ENCODE measurements at regions not wholly inside any gene's neighbourhood (a gene's known extent, or its start where the extent isn't known, plus 50 kb on each side); places are given as distances from the start of the nearest gene placed in this dataset.

- TF ChIP-seq CTCF (IDR thresholded peaks at IDR 0.05): no peak
- Mint-ChIP-seq H3K4me1 (ENCODE audit: low read depth) (no peaks in the 10 kb centered on the region), H3K9me3 (no peaks in the 10 kb centered on the region), H3K36me3 (ENCODE audit: low read depth) (no peaks in the 10 kb centered on the region), H3K27me3 (ENCODE audit: insufficient read depth) (peaks cover 2% of the 10 kb centered on the region; the same call in 1 of the 2 replicates), H3K4me3 (no peak overlapping the region), H3K27ac (no peak overlapping the region)
- no peak for DNase-seq
Measured at GRCh38 chr16:64131423-64131822, 990.4 kb downstream of the CDH11 start.

- no peak for DNase-seq
- no peaks in the 10 kb centered on the region for H3K4me1 Mint-ChIP-seq (ENCODE audit: low read depth)
- peaks cover 2% of the 10 kb centered on the region; the same call in 1 of the 2 replicates for H3K27me3 Mint-ChIP-seq (ENCODE audit: insufficient read depth)
- no peaks in the 10 kb centered on the region for H3K36me3 Mint-ChIP-seq (ENCODE audit: low read depth)
- no peak for TF ChIP-seq CTCF (IDR thresholded peaks at IDR 0.05)
- H3K4me3 Mint-ChIP-seq: no peak overlapping the region
- no peaks in the 10 kb centered on the region for H3K9me3 Mint-ChIP-seq
- no peak overlapping the region for H3K27ac Mint-ChIP-seq
Measured at GRCh38 chr16:64130140-64130539, 991.7 kb downstream of the CDH11 start.

GRCh38 chr16:64122177-64122576 is 999.7 kb downstream of the CDH11 start:
- no peak for TF ChIP-seq CTCF (IDR thresholded peaks at IDR 0.05)
- DNase-seq: peak; percentile 35
- H3K4me3 Mint-ChIP-seq: no peak overlapping the region
- no peaks in the 10 kb centered on the region for H3K9me3 Mint-ChIP-seq
- H3K4me1 Mint-ChIP-seq (ENCODE audit: low read depth): peaks cover 23% of the 10 kb centered on the region
- H3K36me3 Mint-ChIP-seq (ENCODE audit: low read depth): no peaks in the 10 kb centered on the region
- H3K27me3 Mint-ChIP-seq (ENCODE audit: insufficient read depth): peaks cover 5% of the 10 kb centered on the region; the same call in 1 of the 2 replicates
- no peak overlapping the region for H3K27ac Mint-ChIP-seq

- TF ChIP-seq CTCF (IDR thresholded peaks at IDR 0.05): no peak
- peaks cover 5% of the 10 kb centered on the region; the same call in 1 of the 2 replicates for H3K27me3 Mint-ChIP-seq (ENCODE audit: insufficient read depth)
- no peaks in the 10 kb centered on the region for H3K9me3 Mint-ChIP-seq
- H3K36me3 Mint-ChIP-seq (ENCODE audit: low read depth): no peaks in the 10 kb centered on the region
- H3K4me3 Mint-ChIP-seq: no peak overlapping the region
- H3K4me1 Mint-ChIP-seq (ENCODE audit: low read depth): peaks cover 23% of the 10 kb centered on the region
- DNase-seq: peak; percentile 63
- H3K27ac Mint-ChIP-seq: no peak overlapping the region; the same call in 1 of the 2 replicates
Measured at GRCh38 chr16:64121473-64121872, 1000.4 kb downstream of the CDH11 start.

- H3K9me3 Mint-ChIP-seq: peaks cover 6% of the 10 kb centered on the region; the same call in 1 of the 2 replicates
- peaks cover 10% of the 10 kb centered on the region for H3K4me1 Mint-ChIP-seq (ENCODE audit: low read depth)
- TF ChIP-seq CTCF (IDR thresholded peaks at IDR 0.05): no peak
- DNase-seq: no peak
- no peaks in the 10 kb centered on the region for H3K36me3 Mint-ChIP-seq (ENCODE audit: low read depth)
- no peaks in the 10 kb centered on the region for H3K27me3 Mint-ChIP-seq (ENCODE audit: insufficient read depth)
- H3K27ac Mint-ChIP-seq: no peak overlapping the region
- no peak overlapping the region for H3K4me3 Mint-ChIP-seq
Measured at GRCh38 chr16:64116151-64116550, 1005.7 kb downstream of the CDH11 start.

- no peak for DNase-seq
- no peak for TF ChIP-seq CTCF (IDR thresholded peaks at IDR 0.05)
Measured at GRCh38 chr16:64109241-64109640, 1012.6 kb downstream of the CDH11 start.

More at GRCh38 chr16:64109241-64109640, 1012.6 kb downstream of the CDH11 start:
- Mint-ChIP-seq H3K27me3 (ENCODE audit: insufficient read depth) (no peaks in the 10 kb centered on the region; the same call in 1 of the 2 replicates), H3K4me3 (no peak overlapping the region), H3K27ac (no peak overlapping the region), H3K36me3 (ENCODE audit: low read depth) (no peaks in the 10 kb centered on the region), H3K9me3 (peaks cover 4% of the 10 kb centered on the region; the same call in 1 of the 2 replicates), H3K4me1 (ENCODE audit: low read depth) (peaks cover 7% of the 10 kb centered on the region)

All from HFFc6 (cell line).